Cardiac fibroblast (primary cell): ENCODE measurements at regions not wholly inside any gene's neighbourhood (a gene's known extent, or its start where the extent isn't known, plus 50 kb on each side); places are given as distances from the start of the nearest gene placed in this dataset.

Experiments used
- DNase-seq, 2 donors: peaks; one replicate each; pipeline versions ENCODE4 v3.0.0 to v3.0.0-alpha.2; 2010; ENCODE audit warnings: low read depth in 2 of 2
- H3K4me3 ChIP-seq, 2 donors: replicated peaks in 1 of 2; 1 replicate in 1 of 2; 2 replicates in 1 of 2; pipeline ENCODE4 v1.5.1; 2011; ENCODE audit warnings: low read depth in 2 of 2, low read length in 2 of 2, mild to moderate bottlenecking in 2 of 2, moderate library complexity in 1 of 2
- CTCF ChIP-seq: IDR thresholded peaks from one replicate; pipeline ENCODE4 v1.5.1; 2011; ENCODE audit warnings: low read depth, mild to moderate bottlenecking, low read length, inconsistent platforms

- no peak for TF ChIP-seq CTCF
- DNase-seq, result no peak
- no peak overlapping the region for H3K4me3 ChIP-seq
Observed at GRCh38 chr5:77873239-77873638, 97.1 kb upstream of the TBCA start.

GRCh38 chr5:77871946-77872345 lies 95.8 kb upstream of the TBCA start:
- no peak for TF ChIP-seq CTCF
- no peak overlapping the region for H3K4me3 ChIP-seq
- DNase-seq, result no peak

- no peak for DNase-seq
- H3K4me3 ChIP-seq, result no peak overlapping the region
- TF ChIP-seq CTCF, result no peak
Observed at GRCh38 chr5:77871016-77871415, 94.9 kb upstream of the TBCA start.

GRCh38 chr5:77869116-77869798 lies 93.1 kb upstream of the TBCA start:
- H3K4me3 ChIP-seq, result no peak overlapping the region
- no peak for DNase-seq
- TF ChIP-seq CTCF, result no peak

- H3K4me3 ChIP-seq, result no peak overlapping the region
- DNase-seq, result no peak
- TF ChIP-seq CTCF, result no peak
Observed at GRCh38 chr5:77867914-77868313, 91.8 kb upstream of the TBCA start.

GRCh38 chr5:77867194-77867691 lies 91.1 kb upstream of the TBCA start:
- peak; percentile 45 to 63 for DNase-seq
- TF ChIP-seq CTCF, result peak; percentile 50

GRCh38 chr5:77866198-77866597 lies 90.1 kb upstream of the TBCA start:
- DNase-seq, result no peak
- H3K4me3 ChIP-seq, result no peak overlapping the region
- TF ChIP-seq CTCF, result no peak

More at GRCh38 chr5:77867194-77867691, 91.1 kb upstream of the TBCA start:
- H3K4me3 ChIP-seq, result no peak overlapping the region
